Panc1 (cell line): ENCODE measurements at regions not wholly inside any gene's neighbourhood (a gene's known extent, or its start where the extent isn't known, plus 50 kb on each side); places are given as distances from the start of the nearest gene placed in this dataset.

Experiments used
- CTCF ChIP-seq: fragments of 450-650 bp; IDR thresholded peaks from 2 replicates; pipeline ENCODE4 v1.5.1; 2017; ENCODE audit warnings: mild to moderate bottlenecking
- POLR2AphosphoS5 ChIP-seq: IDR thresholded peaks from 2 replicates; pipeline ENCODE4 v1.6.1; 2012; ENCODE audit warnings: mild to moderate bottlenecking, low read depth, low read length, moderate library complexity

GRCh38 chr2:16262526-16263178 is 322.3 kb downstream of the MYCN start:
- no peak for TF ChIP-seq CTCF
- no peak for TF ChIP-seq POLR2AphosphoS5
